ENCODE measurements at regions not wholly inside any gene's neighbourhood (a gene's known extent, or its start where the extent isn't known, plus 50 kb on each side); places are given as distances from the start of the nearest gene placed in this dataset.
"Not testable (repeated sequence)": the region's sequence is repeated elsewhere in the genome, so short reads cannot be mapped to it uniquely, and the experiment has no call there.

DNA sequence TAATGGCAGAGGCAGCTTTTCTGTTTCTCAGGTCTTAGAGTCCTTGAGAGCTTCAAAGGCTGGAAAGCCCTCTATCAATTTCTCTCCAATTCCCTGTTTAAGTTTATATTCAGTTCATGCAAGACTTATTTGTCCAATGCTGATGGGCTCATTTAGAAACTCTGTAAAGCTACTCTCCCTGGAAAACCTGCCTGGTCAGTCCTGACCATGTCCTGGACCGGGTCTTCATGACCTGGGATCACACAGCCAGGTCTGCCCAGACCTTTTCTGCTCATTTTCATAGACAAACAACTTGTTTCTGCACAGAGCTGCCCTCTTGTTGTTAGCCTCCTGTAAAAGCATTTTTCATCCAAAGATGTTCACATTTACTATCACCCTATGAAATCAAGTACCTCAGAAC is 85.4 kb upstream of the TBCA start:
- Histone ChIP-seq H3K4me3 (no peak overlapping the region), H3K27ac (no peak overlapping the region), H3K36me3 (ENCODE audit: low read depth, missing control alignments) (no peaks in the 10 kb centered on the region), H3K27me3 (no peaks in the 10 kb centered on the region), H3K4me1 (no peaks in the 10 kb centered on the region), H3K9me3 (no peaks in the 10 kb centered on the region)
- intact Hi-C loops (cut with DNase I; ENCODE audit: low total_unique reads) = no loop called here
- TF ChIP-seq, protein P1, sequence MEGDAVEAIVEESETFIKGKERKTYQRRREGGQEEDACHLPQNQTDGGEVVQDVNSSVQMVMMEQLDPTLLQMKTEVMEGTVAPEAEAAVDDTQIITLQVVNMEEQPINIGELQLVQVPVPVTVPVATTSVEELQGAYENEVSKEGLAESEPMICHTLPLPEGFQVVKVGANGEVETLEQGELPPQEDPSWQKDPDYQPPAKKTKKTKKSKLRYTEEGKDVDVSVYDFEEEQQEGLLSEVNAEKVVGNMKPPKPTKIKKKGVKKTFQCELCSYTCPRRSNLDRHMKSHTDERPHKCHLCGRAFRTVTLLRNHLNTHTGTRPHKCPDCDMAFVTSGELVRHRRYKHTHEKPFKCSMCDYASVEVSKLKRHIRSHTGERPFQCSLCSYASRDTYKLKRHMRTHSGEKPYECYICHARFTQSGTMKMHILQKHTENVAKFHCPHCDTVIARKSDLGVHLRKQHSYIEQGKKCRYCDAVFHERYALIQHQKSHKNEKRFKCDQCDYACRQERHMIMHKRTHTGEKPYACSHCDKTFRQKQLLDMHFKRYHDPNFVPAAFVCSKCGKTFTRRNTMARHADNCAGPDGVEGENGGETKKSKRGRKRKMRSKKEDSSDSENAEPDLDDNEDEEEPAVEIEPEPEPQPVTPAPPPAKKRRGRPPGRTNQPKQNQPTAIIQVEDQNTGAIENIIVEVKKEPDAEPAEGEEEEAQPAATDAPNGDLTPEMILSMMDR (IDR thresholded peaks at IDR 0.05) = no peak
- TF ChIP-seq POLR2A (IDR thresholded peaks at IDR 0.05) = no peak
- no peak for DNase-seq
- WGBS, 2 donors = 100% methylated on average over 1 of the region's 1 CpG

DNA sequence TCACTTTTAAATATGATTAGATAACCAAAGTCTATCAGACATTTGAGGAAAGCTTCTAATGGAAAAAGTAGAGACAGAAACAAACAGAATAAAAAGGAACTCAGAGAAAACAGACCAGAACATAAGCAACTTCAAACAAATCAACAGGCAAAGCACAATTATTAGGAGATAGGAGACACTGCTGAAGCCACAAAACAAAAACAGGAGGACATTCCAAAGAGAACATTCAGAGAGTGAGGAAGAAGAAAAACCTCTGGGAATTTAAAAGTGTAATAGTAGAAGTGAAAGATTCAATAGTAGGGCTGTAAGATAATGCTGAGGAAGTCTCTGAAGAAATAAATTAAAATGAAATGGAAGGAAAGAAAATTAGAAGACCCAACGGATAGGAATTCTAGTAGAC is 83.2 kb upstream of the TBCA start:
- no peak for DNase-seq

DNA sequence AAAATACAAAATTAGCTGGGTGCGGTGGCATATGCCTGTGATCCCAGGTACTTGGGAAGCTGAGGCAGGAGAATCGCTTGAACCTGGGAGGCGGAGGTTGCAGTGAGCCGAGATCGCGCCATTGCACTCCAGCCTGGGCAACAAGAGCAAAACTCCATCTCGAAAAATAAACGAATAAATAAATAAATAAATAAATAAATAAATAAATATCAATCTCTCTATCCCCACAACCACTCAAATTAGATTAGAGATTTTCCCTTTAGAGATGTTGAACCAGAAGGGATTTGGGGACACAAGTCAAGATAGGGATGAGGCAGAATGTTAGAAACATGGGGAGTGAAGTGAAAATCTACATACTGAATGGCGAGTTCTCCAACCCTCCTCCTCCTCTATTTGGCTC is 82.5 kb upstream of the TBCA start:
- H3K9me3 ChIP-seq; H3K27me3 ChIP-seq; H3K36me3 ChIP-seq (ENCODE audit: low read depth, missing control alignments); H3K27ac ChIP-seq; H3K4me3 ChIP-seq; intact Hi-C loops (cut with DNase I; ENCODE audit: low total_unique reads); H3K4me1 ChIP-seq; DNase-seq: not testable (repeated sequence)
- 92 to 95% methylated on average over 9 of the region's 9 CpGs for WGBS, 2 donors

More for the DNA sequence above, 83.2 kb upstream of the TBCA start:
- Histone ChIP-seq H3K36me3 (ENCODE audit: low read depth, missing control alignments) (no peaks in the 10 kb centered on the region), H3K4me3 (no peak overlapping the region), H3K4me1 (no peaks in the 10 kb centered on the region), H3K9me3 (no peaks in the 10 kb centered on the region), H3K27ac (no peak overlapping the region), H3K27me3 (no peaks in the 10 kb centered on the region)
- no peak for TF ChIP-seq POLR2A (IDR thresholded peaks at IDR 0.05)
- TF ChIP-seq, protein P1 (IDR thresholded peaks at IDR 0.05) = no peak
- 73 to 94% methylated on average over 1 of the region's 1 CpG for WGBS, 2 donors
- intact Hi-C loops (cut with DNase I; ENCODE audit: low total_unique reads) = no loop called here

DNA sequence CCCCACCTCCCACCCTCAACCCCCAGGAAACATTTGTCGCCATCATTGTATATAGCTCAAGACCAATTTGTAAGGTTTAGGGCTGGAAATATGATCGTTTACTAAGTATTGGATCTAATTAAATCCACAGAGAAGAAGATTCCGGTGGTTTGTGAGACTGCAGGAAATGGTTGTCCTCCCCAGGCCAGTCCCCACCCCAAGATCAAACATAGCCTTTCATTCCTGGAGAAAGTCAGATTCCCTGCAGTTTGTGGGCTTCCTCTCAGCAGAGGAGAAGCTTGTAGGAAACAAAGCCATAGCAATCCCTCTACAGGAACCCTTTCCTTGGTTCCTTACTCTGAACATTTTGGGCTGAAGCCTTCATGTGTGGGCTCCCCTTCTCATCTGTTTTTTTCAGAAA is 79.2 kb upstream of the TBCA start:
- no peak for TF ChIP-seq POLR2A (IDR thresholded peaks at IDR 0.05)
- TF ChIP-seq, protein P1 (IDR thresholded peaks at IDR 0.05) = no peak
- Histone ChIP-seq H3K4me1 (no peaks in the 10 kb centered on the region), H3K4me3 (no peak overlapping the region), H3K27me3 (no peaks in the 10 kb centered on the region), H3K9me3 (no peaks in the 10 kb centered on the region), H3K36me3 (ENCODE audit: low read depth, missing control alignments) (no peaks in the 10 kb centered on the region), H3K27ac (no peak overlapping the region)
- intact Hi-C loops (cut with DNase I; ENCODE audit: low total_unique reads) = no loop called here
- WGBS, 2 donors = 78 to 79% methylated on average over 3 of the region's 3 CpGs
- DNase-seq = no peak

DNA sequence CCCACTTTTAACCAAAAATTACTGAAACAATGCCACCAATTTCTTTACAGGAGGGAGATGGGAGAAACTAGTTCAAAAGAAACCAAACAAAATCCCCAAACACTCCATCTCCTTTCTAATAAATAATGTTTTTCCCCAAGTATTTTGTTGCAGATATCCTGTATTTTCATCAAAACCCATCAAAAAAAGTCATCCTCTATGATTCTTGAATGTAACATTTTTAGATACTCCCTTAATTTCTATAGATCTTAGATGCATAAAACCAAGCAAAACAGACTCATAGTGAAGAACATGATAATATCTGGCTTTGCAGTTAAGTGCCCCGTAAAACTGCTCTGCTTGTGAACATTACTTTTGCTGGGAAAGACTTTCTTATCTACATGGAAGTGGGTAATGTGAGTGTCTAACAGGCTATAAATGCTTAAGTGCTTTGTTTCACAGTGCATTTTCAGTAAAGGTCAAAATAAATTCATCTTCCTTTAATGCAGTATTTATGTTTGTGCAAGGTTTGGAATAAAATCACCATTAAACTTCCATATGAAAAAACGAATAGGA is 77.3 kb upstream of the TBCA start:
- Histone ChIP-seq H3K9me3 (no peaks in the 10 kb centered on the region), H3K27me3 (no peaks in the 10 kb centered on the region), H3K4me1 (no peaks in the 10 kb centered on the region), H3K4me3 (no peak overlapping the region), H3K36me3 (ENCODE audit: low read depth, missing control alignments) (no peaks in the 10 kb centered on the region), H3K27ac (no peak overlapping the region)
- DNase-seq = no peak
- WGBS, 2 donors = 30 to 37% methylated on average over 2 of the region's 2 CpGs
- intact Hi-C loops (cut with DNase I; ENCODE audit: low total_unique reads) = no loop called here
- TF ChIP-seq, protein P1 (IDR thresholded peaks at IDR 0.05) = no peak
- no peak for TF ChIP-seq POLR2A (IDR thresholded peaks at IDR 0.05)

Measured in testis (tissue), 2 donors.